G401.6 (cell line): ENCODE measurements at regions not wholly inside any gene's neighbourhood (a gene's known extent, or its start where the extent isn't known, plus 50 kb on each side); places are given as distances from the start of the nearest gene placed in this dataset.

ENCODE experiments used
- FAIRE-seq: peaks from 2 replicates; lab custom pipeline; 2012; peaks lifted over from hg19 to GRCh38; lab: Jason Lieb, UNC

DNA sequence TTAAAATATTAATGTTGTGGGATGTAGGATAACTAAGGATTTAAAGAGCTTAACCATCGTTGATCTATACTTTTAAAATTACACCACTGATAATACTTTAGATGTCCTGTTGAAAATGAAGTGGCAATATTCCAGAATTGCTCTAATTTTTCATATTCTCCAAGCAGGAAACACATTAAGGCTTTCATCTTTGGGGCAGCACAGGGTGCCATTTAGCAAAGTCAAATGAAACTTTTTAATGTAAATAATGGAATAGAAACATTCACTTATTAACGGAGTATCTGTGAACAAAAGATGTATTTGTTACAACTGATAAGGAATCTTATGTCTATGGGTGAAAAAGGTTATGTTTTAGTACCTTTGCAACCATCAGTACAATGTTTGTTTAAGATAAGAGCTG is 50.0 kb upstream of the MIR17HG start:
- no peak for FAIRE-seq
